Vagina (tissue), 2 donors: ENCODE measurements at regions not wholly inside any gene's neighbourhood (a gene's known extent, or its start where the extent isn't known, plus 50 kb on each side); places are given as distances from the start of the nearest gene placed in this dataset.
"Not testable (repeated sequence)": the region's sequence is repeated elsewhere in the genome, so short reads cannot be mapped to it uniquely, and the experiment has no call there.

Source experiments
- DNase-seq, 2 donors: peaks; one replicate each; pipeline ENCODE4 v3.0.0-alpha.2; 2017; ENCODE audit errors: extremely low spot score in 2 of 2
- H3K27ac ChIP-seq: fragments of 200-600 bp; sonication (generic); one replicate; pipeline ENCODE4 v1.5.1; 2019
- H3K27me3 ChIP-seq: fragments of 200-600 bp; sonication (generic); one replicate; pipeline ENCODE4 v1.5.1; 2019
- H3K36me3 ChIP-seq, 2 donors: fragments of 200-600 bp; sonication (generic); one replicate each; pipeline ENCODE4 v1.5.1; 2017 to 2019
- H3K4me1 ChIP-seq: fragments of 200-600 bp; sonication (generic); one replicate; pipeline ENCODE4 v1.5.1; 2019
- H3K4me3 ChIP-seq, 2 donors: fragments of 200-600 bp; sonication (generic); 1 replicate in 1 of 2; 2 replicates in 1 of 2; pipeline ENCODE4 v1.5.1; 2016 to 2019
- H3K9me3 ChIP-seq: fragments of 200-600 bp; sonication (generic); one replicate; pipeline ENCODE4 v1.5.1; 2019
- POLR2A ChIP-seq, 2 donors: fragments of 450-650 bp; IDR thresholded peaks; one replicate each; pipeline ENCODE4 v1.6.1; 2017; ENCODE audit warnings: antibody characterized with exemption in 2 of 2, mild to moderate bottlenecking in 2 of 2, moderate library complexity in 2 of 2
- POLR2AphosphoS5 ChIP-seq, 2 donors: sonication (generic); formaldehyde crosslinking; IDR thresholded peaks; one replicate each; pipeline ENCODE4 v1.9.0; 2017; ENCODE audit warnings: antibody characterized with exemption in 2 of 2, mild to moderate bottlenecking in 2 of 2, low read depth in 1 of 2; ENCODE audit not compliant: insufficient read depth in 1 of 2
- intact Hi-C: fragments of 100-400 bp; cut with DNase I; formaldehyde crosslinking; loops from one replicate; pipeline ENCODE4 v1.15.1; 2023
- TF ChIP-seq, protein P1 (sequence below), 3 experiments: fragments of 450-650 bp in 2 of 3; fragments of 200-600 bp in 1 of 3; sonication (generic) in 1 of 3; IDR thresholded peaks; one replicate each; pipeline ENCODE4 v1.5.1; 2017 to 2019; ENCODE audit warnings: antibody characterized with exemption in 3 of 3, mild to moderate bottlenecking in 2 of 3, moderate library complexity in 2 of 3

DNA sequence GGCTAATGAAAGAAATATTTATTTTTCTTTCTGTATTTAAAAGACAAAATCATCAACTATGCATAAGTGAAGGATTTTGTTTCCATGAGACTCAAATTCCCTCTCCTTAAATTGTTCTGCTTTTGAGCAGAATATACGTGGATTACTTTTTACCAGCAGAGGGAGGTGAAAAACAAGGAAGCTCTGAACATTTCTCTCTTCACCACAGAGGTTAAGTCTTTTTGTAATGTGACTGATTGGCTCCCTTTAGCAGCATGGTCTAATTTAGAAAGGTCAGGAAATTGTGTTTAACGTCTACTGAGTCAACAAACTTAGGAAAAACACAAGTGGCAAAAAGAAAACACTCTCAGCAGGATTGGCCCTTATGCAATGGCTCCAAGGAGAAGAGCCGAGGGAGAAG lies 55.1 kb upstream of the F9 start:
- TF ChIP-seq POLR2AphosphoS5 (IDR thresholded peaks at IDR 0.05; ENCODE audit: insufficient read depth in 1 of 2, low read depth in 1 of 2) (no peak), POLR2A (IDR thresholded peaks at IDR 0.05) (no peak)
- TF ChIP-seq, protein P1, sequence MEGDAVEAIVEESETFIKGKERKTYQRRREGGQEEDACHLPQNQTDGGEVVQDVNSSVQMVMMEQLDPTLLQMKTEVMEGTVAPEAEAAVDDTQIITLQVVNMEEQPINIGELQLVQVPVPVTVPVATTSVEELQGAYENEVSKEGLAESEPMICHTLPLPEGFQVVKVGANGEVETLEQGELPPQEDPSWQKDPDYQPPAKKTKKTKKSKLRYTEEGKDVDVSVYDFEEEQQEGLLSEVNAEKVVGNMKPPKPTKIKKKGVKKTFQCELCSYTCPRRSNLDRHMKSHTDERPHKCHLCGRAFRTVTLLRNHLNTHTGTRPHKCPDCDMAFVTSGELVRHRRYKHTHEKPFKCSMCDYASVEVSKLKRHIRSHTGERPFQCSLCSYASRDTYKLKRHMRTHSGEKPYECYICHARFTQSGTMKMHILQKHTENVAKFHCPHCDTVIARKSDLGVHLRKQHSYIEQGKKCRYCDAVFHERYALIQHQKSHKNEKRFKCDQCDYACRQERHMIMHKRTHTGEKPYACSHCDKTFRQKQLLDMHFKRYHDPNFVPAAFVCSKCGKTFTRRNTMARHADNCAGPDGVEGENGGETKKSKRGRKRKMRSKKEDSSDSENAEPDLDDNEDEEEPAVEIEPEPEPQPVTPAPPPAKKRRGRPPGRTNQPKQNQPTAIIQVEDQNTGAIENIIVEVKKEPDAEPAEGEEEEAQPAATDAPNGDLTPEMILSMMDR (IDR thresholded peaks at IDR 0.05), result no peak
- intact Hi-C loops, result no loop called here
- DNase-seq, result no peak
- Histone ChIP-seq H3K4me1 (no peaks in the 10 kb centered on the region), H3K4me3 (no peak overlapping the region), H3K27ac (no peak overlapping the region), H3K9me3 (no peaks in the 10 kb centered on the region), H3K27me3 (no peaks in the 10 kb centered on the region), H3K36me3 (no peaks in the 10 kb centered on the region)

DNA sequence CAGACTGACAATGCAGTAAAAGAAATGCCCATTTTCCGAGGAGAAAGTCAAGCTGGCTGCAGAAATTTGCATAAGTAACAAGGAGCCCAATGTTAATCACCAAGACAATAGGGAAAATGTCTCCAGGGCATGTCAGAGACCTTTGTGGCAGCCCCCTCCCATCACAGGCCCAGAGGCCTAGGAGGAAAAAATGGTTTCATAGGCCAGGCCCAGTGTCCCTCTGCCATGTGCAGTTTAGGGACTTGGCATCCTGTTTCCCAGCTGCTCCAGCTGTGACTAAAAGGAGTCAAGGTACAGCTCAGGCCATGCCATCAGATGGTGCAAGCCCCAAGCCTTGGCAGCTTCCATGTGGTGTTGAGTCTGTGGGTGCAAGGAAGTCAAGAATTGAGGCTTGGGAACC lies 68.6 kb upstream of the F9 start:
- H3K27ac ChIP-seq, H3K4me1 ChIP-seq, H3K9me3 ChIP-seq, H3K27me3 ChIP-seq, H3K4me3 ChIP-seq, DNase-seq, H3K36me3 ChIP-seq, intact Hi-C loops: not testable (repeated sequence)

DNA sequence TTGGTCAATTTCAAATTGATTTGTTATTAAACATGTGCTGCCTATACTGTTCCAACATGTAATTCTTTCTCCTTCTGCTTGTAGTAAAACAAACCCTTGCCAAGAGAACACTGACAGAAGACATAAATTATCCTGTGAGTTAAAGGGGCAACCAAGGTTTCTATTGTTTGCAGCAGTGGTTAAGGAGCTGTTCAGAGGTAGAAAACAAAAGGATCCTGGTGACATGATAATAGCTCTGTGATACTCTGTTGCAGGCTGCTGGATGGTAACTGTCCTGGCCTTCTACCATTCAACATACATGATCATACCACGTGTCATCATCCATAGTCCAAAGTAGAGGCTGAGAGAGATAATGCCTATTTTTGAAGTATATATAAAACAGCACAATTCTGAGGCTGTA lies 75.8 kb upstream of the F9 start:
- Histone ChIP-seq H3K27me3 (no peaks in the 10 kb centered on the region), H3K4me3 (no peak overlapping the region), H3K27ac (no peak overlapping the region), H3K9me3 (no peaks in the 10 kb centered on the region), H3K4me1 (no peaks in the 10 kb centered on the region), H3K36me3 (no peaks in the 10 kb centered on the region)
- intact Hi-C loops, result no loop called here
- no peak for TF ChIP-seq POLR2AphosphoS5 (IDR thresholded peaks at IDR 0.05; ENCODE audit: insufficient read depth in 1 of 2, low read depth in 1 of 2)
- TF ChIP-seq POLR2A (IDR thresholded peaks at IDR 0.05), result no peak
- TF ChIP-seq, protein P1 (IDR thresholded peaks at IDR 0.05), result no peak
- DNase-seq, result no peak

DNA sequence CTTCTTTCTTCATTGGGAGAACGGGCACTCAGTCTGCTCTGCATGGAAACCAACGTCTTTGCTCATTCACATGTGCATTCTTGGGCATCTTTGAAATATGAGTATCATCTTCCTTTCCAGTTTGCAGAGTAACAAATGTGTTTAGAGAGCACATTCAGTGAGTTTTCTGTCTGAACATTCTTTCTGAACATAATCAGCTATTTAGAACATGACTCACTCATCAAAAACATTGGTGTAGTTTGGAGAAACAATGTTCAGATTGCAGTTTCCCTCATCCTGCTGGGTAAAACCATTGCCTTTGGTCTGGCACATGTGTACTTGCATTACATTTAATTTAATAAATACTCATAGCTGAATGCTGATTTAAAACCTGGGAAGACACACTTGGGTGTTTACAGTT lies 81.5 kb upstream of the F9 start:
- intact Hi-C loops, result no loop called here
- Histone ChIP-seq H3K27me3 (no peaks in the 10 kb centered on the region), H3K4me1 (no peaks in the 10 kb centered on the region), H3K9me3 (no peaks in the 10 kb centered on the region), H3K36me3 (no peaks in the 10 kb centered on the region), H3K27ac (no peak overlapping the region), H3K4me3 (no peak overlapping the region)
- TF ChIP-seq POLR2AphosphoS5 (IDR thresholded peaks at IDR 0.05; ENCODE audit: insufficient read depth in 1 of 2, low read depth in 1 of 2), result no peak
- TF ChIP-seq, protein P1 (IDR thresholded peaks at IDR 0.05), result no peak
- no peak for TF ChIP-seq POLR2A (IDR thresholded peaks at IDR 0.05)
- no peak for DNase-seq

DNA sequence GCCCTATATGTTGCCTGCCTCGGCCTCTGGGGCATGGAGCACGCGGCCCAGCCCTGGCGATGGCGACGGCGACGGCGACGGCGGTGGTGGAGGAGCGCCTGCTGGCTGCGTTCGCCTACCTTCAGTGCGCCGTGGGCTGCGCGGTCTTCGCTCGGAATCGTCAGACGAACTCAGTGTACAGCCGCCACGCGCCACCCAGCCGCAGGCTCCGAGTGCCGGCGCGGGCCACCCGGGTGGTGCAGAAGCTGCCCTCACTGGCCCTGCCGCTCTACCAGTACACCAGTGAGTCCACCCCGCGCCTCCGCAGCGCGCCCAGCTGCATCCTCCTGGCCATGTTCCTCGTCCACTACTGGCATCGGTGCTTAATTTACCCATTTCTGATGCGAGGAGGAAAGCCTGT lies 83.7 kb upstream of the F9 start:
- DNase-seq, result no peak
- H3K36me3 ChIP-seq, result no peaks in the 10 kb centered on the region
- intact Hi-C loops, result no loop called here

More for the DNA sequence above, 83.7 kb upstream of the F9 start:
- no peaks in the 10 kb centered on the region for H3K4me1 ChIP-seq
- no peak for TF ChIP-seq POLR2A (IDR thresholded peaks at IDR 0.05)
- TF ChIP-seq, protein P1 (IDR thresholded peaks at IDR 0.05), result no peak
- TF ChIP-seq POLR2AphosphoS5 (IDR thresholded peaks at IDR 0.05; ENCODE audit: insufficient read depth in 1 of 2, low read depth in 1 of 2), result no peak
- no peaks in the 10 kb centered on the region for H3K27me3 ChIP-seq
- H3K4me3 ChIP-seq, result no peak overlapping the region
- H3K27ac ChIP-seq, result no peak overlapping the region
- H3K9me3 ChIP-seq, result no peaks in the 10 kb centered on the region
